ENCODE measurements at regions not wholly inside any gene's neighbourhood (a gene's known extent, or its start where the extent isn't known, plus 50 kb on each side); places are given as distances from the start of the nearest gene placed in this dataset.

DNA sequence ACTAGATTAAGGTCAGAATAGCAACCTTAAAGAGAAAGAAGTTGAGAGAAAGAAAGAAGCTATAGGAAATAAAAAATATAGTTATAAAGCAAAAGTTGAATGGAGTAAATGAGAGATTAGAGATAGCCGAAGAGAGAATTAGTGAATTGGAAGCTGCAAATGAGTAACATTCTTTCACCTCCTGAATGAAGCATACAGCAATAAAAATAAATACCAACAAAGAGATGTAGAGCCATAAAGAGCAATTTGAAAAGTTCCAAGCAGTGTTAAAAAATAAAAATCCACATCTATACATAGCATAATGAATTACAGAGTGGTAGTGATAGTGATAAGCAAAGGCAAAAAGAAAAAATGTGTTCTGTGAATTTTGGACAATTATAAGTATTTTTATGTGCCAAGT, 177.9 kb downstream of the VRK1 start:
- Histone ChIP-seq H3K4me3 (no peak overlapping the region), H3K4me1 (ENCODE audit: control insufficient read depth in 5 of 5, insufficient read depth in 5 of 5, low read length in 5 of 5) (no peaks in the 10 kb centered on the region), H3K27me3 (ENCODE audit: control insufficient read depth in 3 of 3, insufficient read depth in 3 of 3, low read length in 2 of 3) (no peaks in the 10 kb centered on the region), H3K9ac (ENCODE audit: insufficient read depth in 1 of 2, low read length in 2 of 2) (no peak overlapping the region), H3K27ac (ENCODE audit: low read depth in 1 of 2, low read length in 1 of 2) (no peak overlapping the region), H3K36me3 (ENCODE audit: control insufficient read depth in 4 of 4, insufficient read depth in 4 of 4, low read length in 4 of 4) (no peaks in the 10 kb centered on the region), H3K9me3 (ENCODE audit: control insufficient read depth in 4 of 4, insufficient read depth in 3 of 4, low read length in 3 of 4) (peaks cover 0 to 6% (median 1%) of the 10 kb centered on the region in 4 donors)
- TF ChIP-seq, protein P1, sequence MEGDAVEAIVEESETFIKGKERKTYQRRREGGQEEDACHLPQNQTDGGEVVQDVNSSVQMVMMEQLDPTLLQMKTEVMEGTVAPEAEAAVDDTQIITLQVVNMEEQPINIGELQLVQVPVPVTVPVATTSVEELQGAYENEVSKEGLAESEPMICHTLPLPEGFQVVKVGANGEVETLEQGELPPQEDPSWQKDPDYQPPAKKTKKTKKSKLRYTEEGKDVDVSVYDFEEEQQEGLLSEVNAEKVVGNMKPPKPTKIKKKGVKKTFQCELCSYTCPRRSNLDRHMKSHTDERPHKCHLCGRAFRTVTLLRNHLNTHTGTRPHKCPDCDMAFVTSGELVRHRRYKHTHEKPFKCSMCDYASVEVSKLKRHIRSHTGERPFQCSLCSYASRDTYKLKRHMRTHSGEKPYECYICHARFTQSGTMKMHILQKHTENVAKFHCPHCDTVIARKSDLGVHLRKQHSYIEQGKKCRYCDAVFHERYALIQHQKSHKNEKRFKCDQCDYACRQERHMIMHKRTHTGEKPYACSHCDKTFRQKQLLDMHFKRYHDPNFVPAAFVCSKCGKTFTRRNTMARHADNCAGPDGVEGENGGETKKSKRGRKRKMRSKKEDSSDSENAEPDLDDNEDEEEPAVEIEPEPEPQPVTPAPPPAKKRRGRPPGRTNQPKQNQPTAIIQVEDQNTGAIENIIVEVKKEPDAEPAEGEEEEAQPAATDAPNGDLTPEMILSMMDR (IDR thresholded peaks at IDR 0.05; ENCODE audit: control extremely low read depth, extremely low read depth), result no peak
- WGBS, 2 donors, result 92 to 95% methylated on average over 1 of the region's 1 CpG
- ATAC-seq (ENCODE audit: insufficient read depth, low FRiP score), result no peak
- DNase-seq, result no peak

GRCh38 chr14:96978525-96979272, 181.5 kb downstream of the VRK1 start:
- Histone ChIP-seq H3K27ac (ENCODE audit: low read depth in 1 of 2, low read length in 1 of 2) (no peak overlapping the region), H3K36me3 (ENCODE audit: control insufficient read depth in 4 of 4, insufficient read depth in 4 of 4, low read length in 4 of 4) (no peaks in the 10 kb centered on the region), H3K4me1 (ENCODE audit: control insufficient read depth in 5 of 5, insufficient read depth in 5 of 5, low read length in 5 of 5) (no peaks in the 10 kb centered on the region), H3K9me3 (ENCODE audit: control insufficient read depth in 4 of 4, insufficient read depth in 3 of 4, low read length in 3 of 4) (peaks cover 0 to 9% (median 0%) of the 10 kb centered on the region in 4 donors), H3K4me3 (no peak overlapping the region), H3K27me3 (ENCODE audit: control insufficient read depth in 3 of 3, insufficient read depth in 3 of 3, low read length in 2 of 3) (no peaks in the 10 kb centered on the region), H3K9ac (ENCODE audit: insufficient read depth in 1 of 2, low read length in 2 of 2) (no peak overlapping the region)
- 60 to 73% methylated on average over 4 of the region's 4 CpGs for WGBS, 2 donors
- DNase-seq (peak in 1 of 3 donors; percentile 3), ATAC-seq (ENCODE audit: insufficient read depth, low FRiP score) (no peak)
- TF ChIP-seq, protein P1 (IDR thresholded peaks at IDR 0.05; ENCODE audit: control extremely low read depth, extremely low read depth), result no peak

DNA sequence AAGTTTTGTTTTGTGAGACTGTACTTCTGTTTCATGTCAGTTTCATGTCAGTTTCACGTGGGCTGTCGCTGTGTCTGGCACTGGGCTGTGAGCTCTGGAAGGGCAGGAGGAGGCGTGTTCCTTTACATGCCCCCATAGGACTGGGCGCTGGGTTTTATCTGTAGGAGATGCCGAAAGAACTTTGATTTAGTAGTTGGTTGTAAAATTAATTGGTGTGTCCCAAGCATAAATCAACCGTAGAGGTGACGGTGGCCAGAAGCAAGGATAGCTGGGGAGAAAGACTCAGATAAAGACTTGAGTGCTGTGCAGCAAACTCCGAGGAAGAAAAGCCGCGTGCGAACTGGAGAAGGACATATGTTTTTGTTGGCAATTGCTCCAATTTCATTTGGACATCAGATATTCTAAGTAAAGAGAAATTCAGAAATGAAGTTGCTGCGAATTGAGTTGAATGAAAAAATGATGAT, 182.5 kb downstream of the VRK1 start:
- peak in 2 of 3 donors; percentile 44 to 80 for DNase-seq

More for the DNA sequence above, 182.5 kb downstream of the VRK1 start:
- ATAC-seq (ENCODE audit: insufficient read depth, low FRiP score), result no peak
- Histone ChIP-seq H3K4me3 (no peak overlapping the region), H3K27ac (ENCODE audit: low read depth in 1 of 2, low read length in 1 of 2) (no peak overlapping the region), H3K9me3 (ENCODE audit: control insufficient read depth in 4 of 4, insufficient read depth in 3 of 4, low read length in 3 of 4) (peaks cover 0 to 5% (median 0%) of the 10 kb centered on the region in 4 donors), H3K9ac (ENCODE audit: insufficient read depth in 1 of 2, low read length in 2 of 2) (no peak overlapping the region), H3K4me1 (ENCODE audit: control insufficient read depth in 5 of 5, insufficient read depth in 5 of 5, low read length in 5 of 5) (no peaks in the 10 kb centered on the region), H3K36me3 (ENCODE audit: control insufficient read depth in 4 of 4, insufficient read depth in 4 of 4, low read length in 4 of 4) (no peaks in the 10 kb centered on the region), H3K27me3 (ENCODE audit: control insufficient read depth in 3 of 3, insufficient read depth in 3 of 3, low read length in 2 of 3) (no peaks in the 10 kb centered on the region)
- 50 to 60% methylated on average over 12 of the region's 12 CpGs for WGBS, 2 donors
- TF ChIP-seq, protein P1 (IDR thresholded peaks at IDR 0.05; ENCODE audit: control extremely low read depth, extremely low read depth), result no peak

Data from lung (tissue), 11 donors.